GM12878 (cell line): ENCODE measurements at regions not wholly inside any gene's neighbourhood (a gene's known extent, or its start where the extent isn't known, plus 50 kb on each side); places are given as distances from the start of the nearest gene placed in this dataset.

Source experiments
- ATAC-seq: fragments of 200-7000 bp; cut with Tn5 transposase; 3 replicates; pipeline ENCODE4 v1.9.1; 2020; ENCODE audit warnings: mild to moderate bottlenecking, moderate library complexity
- BruUV-seq: library from RNA; stranded (reverse); fragments of 400-500 nt; replicated peaks from 2 replicates; lab custom pipeline; 2021; lab: Mats Ljungman, UMichigan
- CTCF ChIA-PET: fragments of 300-600 bp; sonication (Branson Sonifier 250); formaldehyde crosslinking; extraction: SDS; loops from one replicate; lab custom pipeline; 2021; ENCODE audit warnings: inconsistent platforms; lab: Yijun Ruan, JAX
- POLR2A ChIA-PET: fragments of 350-600 bp; formaldehyde crosslinking; extraction: SDS; loops from one replicate; lab custom pipeline; 2021; ENCODE audit warnings: inconsistent platforms; lab: Charles Lee
- RAD21 ChIA-PET: fragments of 300-600 bp; sonication (Branson Sonifier 250); formaldehyde crosslinking; loops from one replicate; lab custom pipeline; 2023; ENCODE audit warnings: antibody characterized with exemption; ENCODE audit not compliant: unreplicated experiment; lab: Charles Lee
- SMC1A ChIA-PET: fragments of 300-600 bp; sonication (Branson Sonifier 250); formaldehyde crosslinking; loops from one replicate; lab custom pipeline; 2023; ENCODE audit not compliant: unreplicated experiment, uncharacterized antibody; lab: Charles Lee
- DNase-seq: peaks from one replicate; pipeline ENCODE4 v3.0.0-alpha.2; 2011; ENCODE audit warnings: low read depth, low spot score
- FAIRE-seq: peaks from 3 replicates; lab custom pipeline; 2011; peaks lifted over from hg19 to GRCh38; lab: Jason Lieb, UNC
- H2AFZ ChIP-seq: 2 replicates; pipeline ENCODE4 v1.6.0; 2011; ENCODE audit warnings: low read depth, low read length, control low read depth; ENCODE audit not compliant: control insufficient read depth
- H3K27ac ChIP-seq: 2 replicates; pipeline ENCODE4 v1.5.1; 2011; ENCODE audit warnings: control low read depth; ENCODE audit not compliant: control insufficient read depth, insufficient read depth
- H3K27me3 ChIP-seq, 2 experiments: replicated peaks in 1 of 2; 2 replicates each; pipeline versions ENCODE4 v1.6.0 to v1.6.1; 2011; ENCODE audit warnings: low read length in 1 of 2; ENCODE audit not compliant: control insufficient read depth in 2 of 2, insufficient read depth in 2 of 2
- H3K36me3 ChIP-seq, 2 experiments: 2 replicates each; pipeline ENCODE4 v1.5.1; 2011; ENCODE audit warnings: low read length in 1 of 2; ENCODE audit not compliant: control insufficient read depth in 2 of 2, insufficient read depth in 2 of 2
- H3K4me1 ChIP-seq: 2 replicates; pipeline ENCODE4 v1.6.1; 2011; ENCODE audit warnings: mild to moderate bottlenecking, low read length, moderate library complexity, mixed read lengths; ENCODE audit not compliant: control insufficient read depth, insufficient read depth
- H3K4me2 ChIP-seq: 2 replicates; pipeline ENCODE4 v1.6.0; 2011; ENCODE audit warnings: control low read depth; ENCODE audit not compliant: control insufficient read depth, insufficient read depth
- H3K4me3 ChIP-seq: fragments of 200-600 bp; sonication (generic); 2 replicates; pipeline ENCODE4 v1.5.1; 2016
- H3K79me2 ChIP-seq: 2 replicates; pipeline ENCODE4 v1.6.0; 2011; ENCODE audit warnings: low read length; ENCODE audit not compliant: control insufficient read depth, insufficient read depth
- H3K9ac ChIP-seq: 2 replicates; pipeline ENCODE4 v1.8.0; 2011; ENCODE audit warnings: low read length, control low read depth, mixed read lengths; ENCODE audit not compliant: control insufficient read depth, insufficient read depth
- H3K9me3 ChIP-seq: replicated peaks from 3 replicates; pipeline ENCODE4 v1.5.1; 2011; ENCODE audit warnings: mild to moderate bottlenecking, low read length; ENCODE audit not compliant: control insufficient read depth, insufficient read depth
- H4K20me1 ChIP-seq: 2 replicates; pipeline ENCODE4 v1.6.0; 2011; ENCODE audit not compliant: control insufficient read depth, insufficient read depth
- BCL11A ChIP-seq: IDR thresholded peaks from 2 replicates; pipeline ENCODE4 v1.6.1; 2011; ENCODE audit warnings: low read depth, low read length
- CREM ChIP-seq: IDR thresholded peaks from 2 replicates; pipeline ENCODE4 v1.6.1; 2014; ENCODE audit warnings: antibody characterized with exemption, low read depth
- GABPA ChIP-seq: IDR thresholded peaks from 2 replicates; pipeline ENCODE4 v1.6.1; 2014; ENCODE audit warnings: antibody characterized with exemption, low read depth, mild to moderate bottlenecking, inconsistent platforms
- IKZF2 ChIP-seq, 2 experiments: fragments of 450-650 bp; IDR thresholded peaks; 2 replicates each; pipeline ENCODE4 v1.6.1; 2017; ENCODE audit warnings: mild to moderate bottlenecking in 2 of 2, moderate library complexity in 2 of 2
- JUNB ChIP-seq: IDR thresholded peaks from 2 replicates; pipeline ENCODE4 v1.6.1; 2016; ENCODE audit warnings: antibody characterized with exemption, mild to moderate bottlenecking
- MYB ChIP-seq: fragments of 150-350 bp; IDR thresholded peaks from 2 replicates; pipeline ENCODE4 v1.6.1; 2014; ENCODE audit warnings: mild to moderate bottlenecking, low read depth, low read length, borderline replicate concordance
- PML ChIP-seq: IDR thresholded peaks from 2 replicates; pipeline ENCODE4 v1.6.1; 2012; ENCODE audit warnings: low read length, inconsistent platforms
- POLR2AphosphoS2 ChIP-seq: IDR thresholded peaks from 2 replicates; pipeline ENCODE4 v1.6.1; 2011; ENCODE audit warnings: low read depth, mild to moderate bottlenecking, low read length, improper control_type of control experiment, moderate library complexity
- RBBP5 ChIP-seq: fragments of 200-600 bp; sonication (generic); conservative IDR thresholded peaks from 2 replicates; pipeline ENCODE4 v1.6.1; 2016
- TARDBP ChIP-seq: IDR thresholded peaks from 2 replicates; pipeline ENCODE4 v1.6.1; 2016; ENCODE audit warnings: borderline replicate concordance
- ZBTB40 ChIP-seq: fragments of 450-650 bp; IDR thresholded peaks from 2 replicates; pipeline ENCODE4 v1.6.1; 2016; ENCODE audit warnings: mild to moderate bottlenecking, moderate library complexity, borderline replicate concordance
- ZNF24 ChIP-seq: fragments of 450-650 bp; IDR thresholded peaks from 2 replicates; pipeline ENCODE4 v1.6.1; 2017; ENCODE audit warnings: antibody characterized with exemption, mild to moderate bottlenecking
- WGBS: methylation state at CpG from one replicate; pipeline ENCODE4 v1.1.6; 2016; ENCODE audit warnings: low lambda C conversion rate; ENCODE audit not compliant: insufficient replicate concordance, insufficient coverage; ENCODE audit errors: missing lambda C conversion rate; 5-methylcytosine and 5-hydroxymethylcytosine counted together
- in situ Hi-C: fragments of 300-500 bp; cut with MboI; formaldehyde crosslinking; loops from 9 replicates; pipeline ENCODE4 v1.14.3; 2018; ENCODE audit warnings: mixed read lengths
- intact Hi-C: fragments of 100-400 bp; cut with micrococcal nuclease; formaldehyde crosslinking; loops from one replicate; pipeline ENCODE4 v1.14.2; 2022; ENCODE audit not compliant: unreplicated experiment
- TF ChIP-seq, protein P1 (sequence below): fragments of 450-650 bp; IDR thresholded peaks from 2 replicates; pipeline ENCODE4 v1.6.1; 2017; ENCODE audit warnings: antibody characterized with exemption, mild to moderate bottlenecking, moderate library complexity
- TF ChIP-seq, protein P2 (sequence below): fragments of 450-650 bp; IDR thresholded peaks from 2 replicates; pipeline ENCODE4 v1.6.1; 2016; ENCODE audit warnings: mild to moderate bottlenecking

DNA sequence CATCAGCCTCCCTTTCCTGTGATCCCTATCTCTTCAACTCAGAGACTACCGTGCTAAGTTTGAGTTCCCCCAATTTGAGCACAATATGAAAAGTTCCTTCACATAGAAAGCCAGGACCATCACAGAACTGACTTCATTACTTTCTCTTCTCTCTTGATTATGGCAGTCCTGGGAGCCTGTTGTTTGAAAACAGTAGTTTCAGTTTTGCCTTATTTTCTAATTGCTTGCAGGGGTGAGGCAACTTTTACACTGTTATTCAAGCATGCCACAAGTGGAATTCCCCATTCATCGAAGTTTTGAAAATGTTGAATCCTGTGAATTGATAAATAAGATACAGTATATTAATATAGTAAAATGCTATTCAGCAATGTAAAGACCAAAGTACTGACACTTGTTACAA is 569.7 kb upstream of the MARCKS start:
- no TSS peak for BruUV-seq
- H3K9ac ChIP-seq = no peak overlapping the region
- H3K36me3 ChIP-seq = no peaks in the 10 kb centered on the region
- H4K20me1 ChIP-seq = no peaks in the 10 kb centered on the region
- ChIA-PET POLR2A (interaction anchor here (0.5 to 1.0 kb wide), 3 partner anchors 347 to 563 kb away, joined by 3 to 5 read pairs (median 3); no protein-coding TSS in a partner anchor), RAD21 (interaction anchor here (0.8 to 3.1 kb wide), 6 partner anchors 9 to 572 kb away, joined by 4 to 14 read pairs (median 7); no protein-coding TSS in a partner anchor), CTCF (interaction anchor here (1.0 to 2.8 kb wide), 4 partner anchors 10 to 620 kb away, joined by 3 to 17 read pairs (median 4); no protein-coding TSS in a partner anchor), SMC1A (interaction anchor here (0.8 to 2.0 kb wide), 11 partner anchors 9 to 626 kb away, joined by 3 to 7 read pairs (median 4); no protein-coding TSS in a partner anchor)
- H2AFZ ChIP-seq = no peak overlapping the region; the same call in 1 of the 2 replicates
- H3K9me3 ChIP-seq = peaks cover 12% of the 10 kb centered on the region
- peak; percentile 96 for ATAC-seq
- no peaks in the 10 kb centered on the region for H3K79me2 ChIP-seq
- 0% methylated on average over 2 of the region's 2 CpGs for WGBS
- in situ Hi-C loops (no loop called here), intact Hi-C loops (loop anchor here (5.0 kb wide), 1 partner anchor 590 kb away; no protein-coding TSS in a partner anchor)
- peak; percentile 47 for FAIRE-seq
- no peak overlapping the region for H3K4me3 ChIP-seq
- H3K4me1 ChIP-seq = no peaks in the 10 kb centered on the region
- H3K27ac ChIP-seq = no peak overlapping the region
- peak; percentile 37 for DNase-seq
- H3K4me2 ChIP-seq = no peak overlapping the region
- no peaks in the 10 kb centered on the region for H3K27me3 ChIP-seq
- peak; percentile 62 for TF ChIP-seq JUNB
- TF ChIP-seq, protein P1, sequence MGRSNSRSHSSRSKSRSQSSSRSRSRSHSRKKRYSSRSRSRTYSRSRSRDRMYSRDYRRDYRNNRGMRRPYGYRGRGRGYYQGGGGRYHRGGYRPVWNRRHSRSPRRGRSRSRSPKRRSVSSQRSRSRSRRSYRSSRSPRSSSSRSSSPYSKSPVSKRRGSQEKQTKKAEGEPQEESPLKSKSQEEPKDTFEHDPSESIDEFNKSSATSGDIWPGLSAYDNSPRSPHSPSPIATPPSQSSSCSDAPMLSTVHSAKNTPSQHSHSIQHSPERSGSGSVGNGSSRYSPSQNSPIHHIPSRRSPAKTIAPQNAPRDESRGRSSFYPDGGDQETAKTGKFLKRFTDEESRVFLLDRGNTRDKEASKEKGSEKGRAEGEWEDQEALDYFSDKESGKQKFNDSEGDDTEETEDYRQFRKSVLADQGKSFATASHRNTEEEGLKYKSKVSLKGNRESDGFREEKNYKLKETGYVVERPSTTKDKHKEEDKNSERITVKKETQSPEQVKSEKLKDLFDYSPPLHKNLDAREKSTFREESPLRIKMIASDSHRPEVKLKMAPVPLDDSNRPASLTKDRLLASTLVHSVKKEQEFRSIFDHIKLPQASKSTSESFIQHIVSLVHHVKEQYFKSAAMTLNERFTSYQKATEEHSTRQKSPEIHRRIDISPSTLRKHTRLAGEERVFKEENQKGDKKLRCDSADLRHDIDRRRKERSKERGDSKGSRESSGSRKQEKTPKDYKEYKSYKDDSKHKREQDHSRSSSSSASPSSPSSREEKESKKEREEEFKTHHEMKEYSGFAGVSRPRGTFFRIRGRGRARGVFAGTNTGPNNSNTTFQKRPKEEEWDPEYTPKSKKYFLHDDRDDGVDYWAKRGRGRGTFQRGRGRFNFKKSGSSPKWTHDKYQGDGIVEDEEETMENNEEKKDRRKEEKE = no peak
- no peak for TF ChIP-seq TARDBP
- no peak for TF ChIP-seq RBBP5
- TF ChIP-seq ZBTB40 = no peak
- TF ChIP-seq CREM = peak; percentile 41; the same call in 1 of the 2 replicates
- no peak for TF ChIP-seq GABPA
- no peak for TF ChIP-seq MYB
- peak; percentile 46 to 70; a peak in 3 of 4 replicates for TF ChIP-seq IKZF2 (IDR thresholded peaks at IDR 0.05)
- peak; percentile 72 for TF ChIP-seq BCL11A
- peak; percentile 78 for TF ChIP-seq ZNF24
- TF ChIP-seq PML = no peak
- no peak for TF ChIP-seq POLR2AphosphoS2
- TF ChIP-seq, protein P2, sequence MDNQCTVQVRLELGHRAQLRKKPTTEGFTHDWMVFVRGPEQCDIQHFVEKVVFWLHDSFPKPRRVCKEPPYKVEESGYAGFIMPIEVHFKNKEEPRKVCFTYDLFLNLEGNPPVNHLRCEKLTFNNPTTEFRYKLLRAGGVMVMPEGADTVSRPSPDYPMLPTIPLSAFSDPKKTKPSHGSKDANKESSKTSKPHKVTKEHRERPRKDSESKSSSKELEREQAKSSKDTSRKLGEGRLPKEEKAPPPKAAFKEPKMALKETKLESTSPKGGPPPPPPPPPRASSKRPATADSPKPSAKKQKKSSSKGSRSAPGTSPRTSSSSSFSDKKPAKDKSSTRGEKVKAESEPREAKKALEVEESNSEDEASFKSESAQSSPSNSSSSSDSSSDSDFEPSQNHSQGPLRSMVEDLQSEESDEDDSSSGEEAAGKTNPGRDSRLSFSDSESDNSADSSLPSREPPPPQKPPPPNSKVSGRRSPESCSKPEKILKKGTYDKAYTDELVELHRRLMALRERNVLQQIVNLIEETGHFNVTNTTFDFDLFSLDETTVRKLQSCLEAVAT = no peak
